ENCODE measurements at regions not wholly inside any gene's neighbourhood (a gene's known extent, or its start where the extent isn't known, plus 50 kb on each side); places are given as distances from the start of the nearest gene placed in this dataset.

- no peak for FAIRE-seq
- H3K4me3 ChIP-seq: no peak overlapping the region
- no peaks in the 10 kb centered on the region for H3K9me3 ChIP-seq (replicated peaks; ENCODE audit: control insufficient read depth, insufficient read depth, low read depth, low read length)
- in situ Hi-C loops (cut with MboI) (no loop called here), intact Hi-C loops (cut with micrococcal nuclease) (no loop called here)
- no peak overlapping the region for H3K9ac ChIP-seq (ENCODE audit: insufficient read depth in 1 of 2, low read depth in 2 of 2, low read length in 2 of 2)
- no peak for TF ChIP-seq ZNF282 (CRISPR knock-in tag; IDR thresholded peaks at IDR 0.05)
- no peak for TF ChIP-seq ATF3 (IDR thresholded peaks at IDR 0.05)
- no peak for TF ChIP-seq ATF3 (CRISPR knock-in tag; conservative IDR thresholded peaks at IDR 0.05)
- no peak for TF ChIP-seq RAD51 (IDR thresholded peaks at IDR 0.05; ENCODE audit: borderline replicate concordance, low read depth)
- no peak for TF ChIP-seq ZBTB11 (CRISPR knock-in tag; IDR thresholded peaks at IDR 0.05)
- TF ChIP-seq HMGN3 (IDR thresholded peaks at IDR 0.05; ENCODE audit: borderline replicate concordance, extremely low read depth, insufficient read length, low read depth, low read length): no peak
- TF ChIP-seq PKNOX1 (IDR thresholded peaks at IDR 0.05): no peak
- TF ChIP-seq GATAD2A (IDR thresholded peaks at IDR 0.05): no peak
- TF ChIP-seq ZNF586 (CRISPR knock-in tag; conservative IDR thresholded peaks at IDR 0.05): no peak
- no peak for TF ChIP-seq PHF20 (IDR thresholded peaks at IDR 0.05; ENCODE audit: partially characterized antibody)
- TF ChIP-seq RBM14 (IDR thresholded peaks at IDR 0.05; ENCODE audit: borderline replicate concordance, insufficient read depth, low read depth, low read length): no peak
- TF ChIP-seq ZNF354B (CRISPR knock-in tag; IDR thresholded peaks at IDR 0.05): no peak
- no TSS peak for BruUV-seq (replicated peaks)
- H4K20me1 ChIP-seq (replicated peaks; ENCODE audit: control insufficient read depth, insufficient read depth, low read length): no peaks in the 10 kb centered on the region
- H3K4me2 ChIP-seq (ENCODE audit: insufficient read depth, low read length): no peak overlapping the region
- H3K79me2 ChIP-seq (ENCODE audit: control insufficient read depth, insufficient read depth, low read length): no peaks in the 10 kb centered on the region
- CTCF ChIA-PET (ENCODE audit: low intra/inter-chr PET ratio): no interaction called here
- POLR2A ChIA-PET: no interaction called here
- DNase-seq (ENCODE audit: extremely low read depth in 1 of 4, low spot score in 3 of 4): no peak
- ATAC-seq: no peak
- no peak overlapping the region for H2AFZ ChIP-seq (ENCODE audit: low read depth, low read length)
- no peaks in the 10 kb centered on the region for H3K36me3 ChIP-seq (ENCODE audit: control insufficient read depth, insufficient read depth, low read length)
- H3K4me1 ChIP-seq (replicated peaks in 1 of 2; ENCODE audit: control insufficient read depth in 2 of 2, insufficient read depth in 2 of 2, low read length in 2 of 2): no peaks in the 10 kb centered on the region
- no peaks in the 10 kb centered on the region for H3K27me3 ChIP-seq (ENCODE audit: control insufficient read depth in 2 of 2, insufficient read depth in 2 of 2, low read length in 2 of 2)
- no peaks in the 10 kb centered on the region for H3K9me1 ChIP-seq (ENCODE audit: control insufficient read depth, insufficient read depth, low read length)
- H3K27ac ChIP-seq (ENCODE audit: extremely low read depth, low read depth, low read length): no peak overlapping the region
- WGBS (ENCODE audit: insufficient coverage, low coverage, missing lambda C conversion rate): 0% methylated on average over 1 of the region's 1 CpG
Observed at GRCh38 chr4:175048111-175048784, 130.1 kb downstream of the ADAM29 start.

Measured in K562 (cell line).